K562 (cell line): ENCODE measurements at regions not wholly inside any gene's neighbourhood (a gene's known extent, or its start where the extent isn't known, plus 50 kb on each side); places are given as distances from the start of the nearest gene placed in this dataset.

Experiments used
- ATAC-seq: fragments of 200-7000 bp; cut with Tn5 transposase; 3 replicates; pipeline ENCODE4 v1.9.1; 2020; ENCODE audit warnings: moderate library complexity
- BruUV-seq: library from RNA; stranded (reverse); fragments of 400-500 nt; replicated peaks from 2 replicates; lab custom pipeline; 2021; lab: Mats Ljungman, UMichigan
- CTCF ChIA-PET: fragments of 300-600 bp; formaldehyde crosslinking; extraction: SDS; loops from one replicate; lab custom pipeline; 2021; ENCODE audit warnings: low intra/inter-chr PET ratio; lab: Yijun Ruan, JAX
- POLR2A ChIA-PET: fragments of 300-600, 350-650 bp; sonication (Branson Sonifier 250); formaldehyde crosslinking; extraction: SDS; loops from one replicate; lab custom pipeline; 2021; ENCODE audit warnings: antibody characterized with exemption, inconsistent platforms; lab: Yijun Ruan, JAX
- DNase-seq, 4 experiments: peaks; one replicate each; pipeline versions ENCODE4 v3.0.0 to v3.0.0-alpha.2; 2011 to 2018; ENCODE audit warnings: low spot score in 3 of 4, mixed read lengths in 3 of 4; ENCODE audit errors: extremely low read depth in 1 of 4
- FAIRE-seq: peaks from 2 replicates; lab custom pipeline; 2011; peaks lifted over from hg19 to GRCh38; lab: Jason Lieb, UNC
- H2AFZ ChIP-seq: 2 replicates; pipeline ENCODE4 v1.6.0; 2011; ENCODE audit warnings: low read depth, low read length, control low read depth, inconsistent platforms
- H3K27ac ChIP-seq: fragments of 200-600 bp; 3 replicates; pipeline ENCODE4 v1.8.0; 2011; ENCODE audit warnings: low read depth, mild to moderate bottlenecking, control low read depth, inconsistent platforms, low read length, moderate library complexity, mixed read lengths; ENCODE audit errors: extremely low read depth
- H3K27me3 ChIP-seq, 2 experiments: fragments of 300-600 bp in 1 of 2; 2 replicates in 1 of 2; 3 replicates in 1 of 2; pipeline versions ENCODE4 v1.6.0 to v1.8.0; 2011; ENCODE audit warnings: inconsistent platforms in 2 of 2, low read length in 2 of 2, mild to moderate bottlenecking in 1 of 2, mixed read lengths in 1 of 2, moderate library complexity in 1 of 2; ENCODE audit not compliant: control insufficient read depth in 2 of 2, insufficient read depth in 2 of 2
- H3K36me3 ChIP-seq: fragments of 300-600 bp; 3 replicates; pipeline ENCODE4 v1.8.0; 2011; ENCODE audit warnings: mild to moderate bottlenecking, low read length, inconsistent platforms; ENCODE audit not compliant: control insufficient read depth, insufficient read depth
- H3K4me1 ChIP-seq, 2 experiments: fragments of 200-600 bp in 1 of 2; replicated peaks in 1 of 2; 2 replicates in 1 of 2; 3 replicates in 1 of 2; pipeline versions ENCODE4 v1.5.1 to v1.8.0; 2011; ENCODE audit warnings: inconsistent platforms in 2 of 2, low read length in 2 of 2, mild to moderate bottlenecking in 1 of 2, mixed read lengths in 1 of 2, moderate library complexity in 1 of 2; ENCODE audit not compliant: control insufficient read depth in 2 of 2, insufficient read depth in 2 of 2
- H3K4me2 ChIP-seq: 2 replicates; pipeline ENCODE4 v1.6.1; 2011; ENCODE audit warnings: low read length, control low read depth, inconsistent platforms, mixed read lengths; ENCODE audit not compliant: insufficient read depth
- H3K4me3 ChIP-seq: fragments of 200-600 bp; sonication (generic), shearing (Covaris generic); 2 replicates; pipeline ENCODE4 v1.5.1; 2016; ENCODE audit warnings: control low read depth, inconsistent platforms
- H3K79me2 ChIP-seq: fragments of 200-600 bp; 3 replicates; pipeline ENCODE4 v1.8.0; 2011; ENCODE audit warnings: low read length, inconsistent platforms; ENCODE audit not compliant: control insufficient read depth, insufficient read depth
- H3K9ac ChIP-seq, 2 experiments: 2 replicates each; pipeline versions ENCODE4 v1.6.0 to v1.6.1; 2011; ENCODE audit warnings: low read depth in 2 of 2, low read length in 2 of 2, control low read depth in 1 of 2, inconsistent platforms in 1 of 2, mild to moderate bottlenecking in 1 of 2, mixed read lengths in 1 of 2; ENCODE audit not compliant: insufficient read depth in 1 of 2
- H3K9me1 ChIP-seq: one replicate; pipeline ENCODE4 v1.6.0; 2011; ENCODE audit warnings: inconsistent platforms, mild to moderate bottlenecking, low read length, moderate library complexity; ENCODE audit not compliant: control insufficient read depth, insufficient read depth
- H3K9me3 ChIP-seq: replicated peaks from 2 replicates; pipeline ENCODE4 v1.5.1; 2011; ENCODE audit warnings: low read depth, low read length, inconsistent platforms; ENCODE audit not compliant: control insufficient read depth, insufficient read depth
- H4K20me1 ChIP-seq: replicated peaks from 2 replicates; pipeline ENCODE4 v1.6.1; 2011; ENCODE audit warnings: low read length, inconsistent platforms, mixed read lengths; ENCODE audit not compliant: control insufficient read depth, insufficient read depth
- ATF6 ChIP-seq: sonication (generic); formaldehyde crosslinking; IDR thresholded peaks from 2 replicates; pipeline ENCODE4 v1.4.0; 2020; ENCODE audit warnings: mild to moderate bottlenecking, missing genetic modification reagents
- DNMT1 ChIP-seq: fragments of 450-650 bp; IDR thresholded peaks from 2 replicates; pipeline ENCODE4 v1.6.1; 2016; ENCODE audit warnings: antibody characterized with exemption, mild to moderate bottlenecking
- GATA2 ChIP-seq: sonication (generic); formaldehyde crosslinking; IDR thresholded peaks from 2 replicates; pipeline ENCODE4 v1.4.0; 2020; ENCODE audit warnings: mild to moderate bottlenecking, missing genetic modification reagents
- HNRNPLL ChIP-seq: fragments of 200-400 bp; formaldehyde crosslinking; IDR thresholded peaks from 2 replicates; pipeline ENCODE4 v1.6.1; 2017; ENCODE audit warnings: low read length, low read depth, mild to moderate bottlenecking; ENCODE audit not compliant: poor library complexity, severe bottlenecking
- KLF13 ChIP-seq: fragments of 450-650 bp; IDR thresholded peaks from 2 replicates; pipeline ENCODE4 v1.6.1; 2016; ENCODE audit warnings: missing genetic modification characterization, low read depth, mild to moderate bottlenecking, missing compliant biosample characterization, moderate library complexity, borderline replicate concordance
- MAFG ChIP-seq: fragments of 450-650 bp; conservative IDR thresholded peaks from 2 replicates; pipeline ENCODE4 v1.6.1; 2016; ENCODE audit warnings: missing genetic modification characterization, missing compliant biosample characterization
- NBN ChIP-seq: fragments of 450-650 bp; IDR thresholded peaks from 2 replicates; pipeline ENCODE4 v1.6.1; 2016; ENCODE audit warnings: low read depth, mild to moderate bottlenecking
- NONO ChIP-seq, 2 experiments: fragments of 200-400 bp in 1 of 2; fragments of 450-650 bp in 1 of 2; formaldehyde crosslinking in 1 of 2; IDR thresholded peaks; 2 replicates each; pipeline ENCODE4 v1.6.1; 2017; ENCODE audit warnings: low read depth in 2 of 2, mild to moderate bottlenecking in 2 of 2, moderate library complexity in 2 of 2, low read length in 1 of 2
- POLR3A ChIP-seq: IDR thresholded peaks from 2 replicates; pipeline ENCODE4 v1.6.1; 2011; ENCODE audit warnings: borderline replicate concordance, mild to moderate bottlenecking, moderate library complexity; ENCODE audit not compliant: insufficient read length, insufficient read depth; ENCODE audit errors: extremely low read depth
- SAFB2 ChIP-seq: fragments of 200-400 bp; formaldehyde crosslinking; IDR thresholded peaks from 2 replicates; pipeline ENCODE4 v1.6.1; 2018; ENCODE audit warnings: borderline replicate concordance, low read length, low read depth, moderate library complexity; ENCODE audit not compliant: severe bottlenecking
- SLC30A9 ChIP-seq: fragments of 250-450 bp; sonication (Bioruptor Pico); IDR thresholded peaks from 2 replicates; pipeline ENCODE4 v1.8.0; 2022; ENCODE audit warnings: mild to moderate bottlenecking, moderate library complexity
- SREBF1 ChIP-seq: fragments of 150-350 bp; IDR thresholded peaks from 2 replicates; pipeline ENCODE4 v1.6.1; 2014; ENCODE audit warnings: antibody characterized with exemption, low read depth, low read length, borderline replicate concordance
- STAT5A ChIP-seq: IDR thresholded peaks from 2 replicates; pipeline ENCODE4 v1.6.1; 2012; ENCODE audit warnings: low read length, inconsistent platforms, borderline replicate concordance
- ZC3H11A ChIP-seq: IDR thresholded peaks from 2 replicates; pipeline ENCODE4 v1.6.1; 2012; ENCODE audit warnings: low read depth, low read length, improper control_type of control experiment
- ZNF184 ChIP-seq: sonication (generic); formaldehyde crosslinking; IDR thresholded peaks from 2 replicates; pipeline ENCODE4 v1.5.0; 2020; ENCODE audit warnings: missing genetic modification reagents
- WGBS: fragments of 100-300 bp; shearing (Covaris generic); methylation state at CpG from one replicate; pipeline ENCODE4 v1.1.6; 2016; ENCODE audit warnings: low coverage, mixed read lengths; ENCODE audit not compliant: insufficient coverage; ENCODE audit errors: missing lambda C conversion rate; 5-methylcytosine and 5-hydroxymethylcytosine counted together
- in situ Hi-C: fragments of 300-500 bp; cut with MboI; formaldehyde crosslinking; loops from 4 replicates; pipeline ENCODE4 v1.15.0; 2018; ENCODE audit warnings: inconsistent platforms, mixed read lengths
- intact Hi-C: fragments of 100-400 bp; cut with micrococcal nuclease; formaldehyde crosslinking; loops from 2 replicates; pipeline ENCODE4 v1.14.2; 2022

- FAIRE-seq: no peak
- 45% methylated on average over 2 of the region's 2 CpGs for WGBS
Observed at GRCh38 chrX:10813761-10814160, 193.4 kb upstream of the MID1 start.

More at GRCh38 chrX:10813761-10814160, 193.4 kb upstream of the MID1 start:
- Histone ChIP-seq H2AFZ (no peak overlapping the region), H3K4me3 (no peak overlapping the region), H3K4me1 (no peaks in the 10 kb centered on the region; a peak in 1 of 5 replicates), H3K9me3 (no peaks in the 10 kb centered on the region), H4K20me1 (no peaks in the 10 kb centered on the region), H3K79me2 (no peaks in the 10 kb centered on the region), H3K27ac (no peak overlapping the region), H3K9me1 (no peaks in the 10 kb centered on the region), H3K36me3 (no peaks in the 10 kb centered on the region), H3K4me2 (no peak overlapping the region), H3K27me3 (no peaks in the 10 kb centered on the region; a peak in 1 of 5 replicates), H3K9ac (no peak overlapping the region)
- no peak for DNase-seq
- intact Hi-C loops: no loop called here
- ChIA-PET POLR2A (interaction anchor here (0.7 kb wide), 1 partner anchor 14 kb away, joined by 3 read pairs; no protein-coding TSS in a partner anchor), CTCF (no interaction called here)
- no peak for ATAC-seq
- in situ Hi-C loops: no loop called here
- no TSS peak for BruUV-seq
- TF ChIP-seq MAFG (tag): no peak
- no peak for TF ChIP-seq NONO (IDR thresholded peaks at IDR 0.05; ENCODE audit: low read depth in 2 of 2, low read length in 1 of 2)
- TF ChIP-seq ATF6 (CRISPR knock-in tag): no peak
- TF ChIP-seq GATA2 (CRISPR knock-in tag): no peak
- no peak for TF ChIP-seq ZNF184 (CRISPR knock-in tag)
- TF ChIP-seq ZC3H11A: no peak
- no peak for TF ChIP-seq SLC30A9 (CRISPR knock-in tag)
- no peak for TF ChIP-seq SREBF1
- TF ChIP-seq STAT5A: no peak
- TF ChIP-seq DNMT1: no peak
- no peak for TF ChIP-seq POLR3A
- no peak for TF ChIP-seq KLF13
- no peak for TF ChIP-seq NBN
- TF ChIP-seq SAFB2: no peak
- TF ChIP-seq HNRNPLL: no peak
